Epithelial cell of esophagus (primary cell): ENCODE measurements at regions not wholly inside any gene's neighbourhood (a gene's known extent, or its start where the extent isn't known, plus 50 kb on each side); places are given as distances from the start of the nearest gene placed in this dataset.

Source experiments
- DNase-seq: peaks from one replicate; pipeline ENCODE4 v3.0.0; 2010; ENCODE audit warnings: low read depth
- H3K4me3 ChIP-seq: 2 replicates; pipeline ENCODE4 v1.5.1; 2011; ENCODE audit warnings: mild to moderate bottlenecking, low read length, control low read depth
- TF ChIP-seq, protein P1 (sequence below): IDR thresholded peaks from 2 replicates; pipeline ENCODE4 v1.5.1; 2011; ENCODE audit warnings: low read depth, mild to moderate bottlenecking, low read length, control low read depth, inconsistent platforms; ENCODE audit not compliant: insufficient read depth; ENCODE audit errors: missing control alignments

DNA sequence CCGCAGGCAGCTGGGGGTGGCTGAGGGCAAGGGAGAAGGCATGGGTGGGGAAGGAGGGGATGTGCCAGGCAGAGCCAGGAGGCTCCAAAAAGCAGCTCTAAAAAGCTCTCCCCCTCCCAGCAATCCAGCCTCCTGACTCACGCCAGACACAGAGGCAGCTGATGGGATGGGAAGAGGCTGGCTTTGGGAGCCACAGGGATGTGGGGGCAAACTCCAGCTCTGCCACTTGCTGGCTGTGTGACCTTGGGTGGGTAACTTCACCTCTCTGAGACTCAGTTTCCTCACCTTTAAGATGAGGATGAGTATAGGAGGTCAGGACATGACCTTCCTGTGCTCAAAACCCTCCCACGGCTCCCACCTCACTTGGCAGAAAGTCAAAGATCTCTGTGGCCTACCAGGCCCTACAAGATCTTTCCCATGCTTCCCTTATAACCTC is 148.9 kb downstream of the CEBPB start:
- no peak overlapping the region for H3K4me3 ChIP-seq
- TF ChIP-seq, protein P1, sequence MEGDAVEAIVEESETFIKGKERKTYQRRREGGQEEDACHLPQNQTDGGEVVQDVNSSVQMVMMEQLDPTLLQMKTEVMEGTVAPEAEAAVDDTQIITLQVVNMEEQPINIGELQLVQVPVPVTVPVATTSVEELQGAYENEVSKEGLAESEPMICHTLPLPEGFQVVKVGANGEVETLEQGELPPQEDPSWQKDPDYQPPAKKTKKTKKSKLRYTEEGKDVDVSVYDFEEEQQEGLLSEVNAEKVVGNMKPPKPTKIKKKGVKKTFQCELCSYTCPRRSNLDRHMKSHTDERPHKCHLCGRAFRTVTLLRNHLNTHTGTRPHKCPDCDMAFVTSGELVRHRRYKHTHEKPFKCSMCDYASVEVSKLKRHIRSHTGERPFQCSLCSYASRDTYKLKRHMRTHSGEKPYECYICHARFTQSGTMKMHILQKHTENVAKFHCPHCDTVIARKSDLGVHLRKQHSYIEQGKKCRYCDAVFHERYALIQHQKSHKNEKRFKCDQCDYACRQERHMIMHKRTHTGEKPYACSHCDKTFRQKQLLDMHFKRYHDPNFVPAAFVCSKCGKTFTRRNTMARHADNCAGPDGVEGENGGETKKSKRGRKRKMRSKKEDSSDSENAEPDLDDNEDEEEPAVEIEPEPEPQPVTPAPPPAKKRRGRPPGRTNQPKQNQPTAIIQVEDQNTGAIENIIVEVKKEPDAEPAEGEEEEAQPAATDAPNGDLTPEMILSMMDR, result no peak
- peak; percentile 50 for DNase-seq

DNA sequence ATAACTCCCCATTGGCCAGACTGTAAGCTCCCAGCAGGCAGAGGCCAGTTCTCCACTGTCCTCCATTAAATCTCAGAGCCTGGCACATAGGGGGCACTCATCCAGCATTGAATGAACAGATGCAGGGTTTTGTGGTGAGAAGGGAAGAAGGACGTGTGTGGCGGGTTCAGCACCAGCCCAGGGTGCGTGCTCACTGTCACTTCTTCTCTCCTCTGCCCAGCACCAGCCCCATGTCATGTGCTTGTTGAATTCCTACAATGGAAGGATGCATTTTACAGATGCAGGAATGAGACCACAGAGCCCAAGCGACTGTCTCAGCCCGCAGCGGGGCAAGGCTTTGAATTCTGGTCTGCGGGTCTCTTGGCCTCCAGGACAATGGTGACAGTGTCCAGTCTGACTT is 149.9 kb downstream of the CEBPB start:
- TF ChIP-seq, protein P1, result no peak
- H3K4me3 ChIP-seq, result no peak overlapping the region
- no peak for DNase-seq

DNA sequence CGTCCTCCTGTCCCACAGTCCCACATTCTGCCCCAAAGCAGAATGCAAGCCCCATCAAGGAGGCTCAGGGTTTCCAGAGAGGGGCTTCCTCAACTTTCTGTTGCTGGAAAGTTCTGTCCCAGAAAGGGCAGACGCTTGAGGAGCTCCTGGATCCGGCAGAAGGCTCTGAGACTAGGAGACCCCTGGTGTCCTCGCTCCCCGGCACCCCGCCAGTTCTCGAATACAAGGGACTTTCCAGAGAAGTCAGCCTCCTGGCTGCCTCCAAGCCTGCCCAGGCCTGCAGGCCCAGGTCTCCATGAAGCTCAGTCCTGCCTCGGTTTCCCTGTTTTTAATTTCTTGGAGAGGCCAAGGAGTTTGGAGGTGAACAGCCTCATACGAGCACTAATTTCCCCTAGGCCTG is 150.4 kb downstream of the CEBPB start:
- no peak overlapping the region for H3K4me3 ChIP-seq
- TF ChIP-seq, protein P1, result no peak

DNA sequence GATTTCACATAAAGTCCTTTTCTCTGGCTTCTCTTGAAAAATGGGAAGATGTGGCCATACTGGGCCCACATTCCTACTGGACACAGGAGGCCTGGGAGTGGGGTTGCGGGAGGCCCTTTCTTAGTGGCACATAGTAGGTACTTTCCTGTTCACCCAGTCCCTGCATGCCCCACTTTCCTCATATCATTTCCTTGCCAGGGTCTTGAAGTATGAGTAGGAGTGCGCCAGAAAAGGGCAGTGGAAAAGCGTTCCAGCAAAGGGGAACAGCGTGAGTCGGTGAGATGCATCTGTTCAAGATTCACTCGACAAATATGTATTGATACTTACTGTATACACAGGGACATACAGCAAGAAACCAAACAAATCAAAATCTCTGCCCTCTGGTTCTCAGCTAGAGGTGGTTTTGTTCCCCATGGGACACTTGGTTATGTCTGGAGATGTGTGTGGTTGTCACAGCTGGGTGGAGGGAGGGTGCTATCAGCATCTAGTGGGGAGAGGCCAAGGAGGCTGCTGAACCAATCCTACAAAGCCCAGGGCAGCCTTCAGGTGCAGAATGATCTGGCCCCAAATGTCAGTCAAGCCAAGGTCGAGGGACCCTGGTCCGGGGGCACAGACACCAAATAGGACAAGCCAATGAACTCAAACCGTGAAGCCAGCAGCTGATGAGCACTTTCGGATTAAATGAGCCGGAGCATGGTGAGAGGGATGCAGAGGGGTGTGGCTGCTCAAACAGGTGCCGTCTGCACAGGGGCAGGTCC is 151.4 kb downstream of the CEBPB start:
- DNase-seq, result no peak
- TF ChIP-seq, protein P1, result no peak
- no peak overlapping the region for H3K4me3 ChIP-seq

More for the DNA sequence above, 150.4 kb downstream of the CEBPB start:
- no peak for DNase-seq

DNA sequence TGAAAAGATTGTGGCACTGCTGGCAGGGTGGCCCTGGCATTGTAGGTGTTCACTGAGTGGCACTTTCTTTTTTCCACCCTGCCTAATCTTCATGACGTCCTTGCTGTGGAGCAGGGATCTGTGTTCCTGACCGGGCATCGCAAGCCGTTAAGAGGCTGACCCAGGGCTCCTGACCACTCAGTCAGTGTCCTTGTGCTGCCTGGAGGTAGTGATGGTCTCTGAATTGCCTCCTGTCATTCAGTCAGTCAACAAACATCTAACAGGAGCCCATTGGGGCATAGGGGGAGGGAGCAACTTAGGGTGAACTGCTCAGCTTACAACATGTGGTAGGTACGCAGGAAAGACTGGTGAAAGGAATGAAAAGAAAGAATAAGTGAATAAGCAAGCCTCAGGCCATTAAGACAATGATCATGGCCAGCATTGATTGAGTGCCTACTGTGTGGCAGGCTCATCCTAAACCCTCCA is 152.0 kb downstream of the CEBPB start:
- no peak for DNase-seq
- no peak overlapping the region for H3K4me3 ChIP-seq
- TF ChIP-seq, protein P1, result no peak

DNA sequence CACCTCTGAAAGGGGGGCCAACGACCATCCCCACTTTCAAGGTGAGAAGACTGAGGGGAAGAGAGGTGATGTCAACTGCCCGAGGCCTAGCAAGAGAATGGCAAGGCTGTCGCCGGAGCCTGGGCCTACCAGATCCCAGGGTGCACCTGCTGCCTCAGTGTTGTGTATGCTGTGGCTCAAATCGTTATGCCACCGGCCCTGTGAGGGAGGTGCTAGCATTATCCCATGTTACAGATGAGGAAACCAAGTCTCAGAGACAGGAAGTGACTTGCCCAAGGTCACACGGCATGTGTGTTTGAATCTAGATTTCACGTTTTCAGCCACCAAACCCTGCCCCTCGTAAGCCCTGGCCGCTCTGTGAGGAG is 152.5 kb downstream of the CEBPB start:
- H3K4me3 ChIP-seq, result no peak overlapping the region
- TF ChIP-seq, protein P1, result no peak
- DNase-seq, result no peak
